Hepatocyte (in vitro differentiated cells): ENCODE measurements at regions not wholly inside any gene's neighbourhood (a gene's known extent, or its start where the extent isn't known, plus 50 kb on each side); places are given as distances from the start of the nearest gene placed in this dataset.

ENCODE experiments used
- DNase-seq: peaks from one replicate; pipeline ENCODE4 v3.0.0-alpha.2; 2016; ENCODE audit warnings: low spot score
- H2AFZ ChIP-seq: fragments of 200-600 bp; sonication (generic); 2 replicates; pipeline ENCODE4 v1.6.0; 2016; ENCODE audit warnings: antibody characterized with exemption, mild to moderate bottlenecking
- H3K27ac ChIP-seq: fragments of 200-600 bp; sonication (generic); 2 replicates; pipeline ENCODE4 v1.5.1; 2016; ENCODE audit warnings: mild to moderate bottlenecking
- H3K27me3 ChIP-seq: fragments of 200-600 bp; sonication (generic); 2 replicates; pipeline ENCODE4 v1.6.1; 2016
- H3K36me3 ChIP-seq: fragments of 200-600 bp; sonication (generic); replicated peaks from 2 replicates; pipeline ENCODE4 v1.5.1; 2016; ENCODE audit warnings: low read depth; ENCODE audit not compliant: insufficient read depth
- H3K4me1 ChIP-seq: fragments of 200-600 bp; sonication (generic); 2 replicates; pipeline ENCODE4 v1.5.1; 2016; ENCODE audit warnings: mild to moderate bottlenecking, moderate library complexity; ENCODE audit not compliant: insufficient read depth
- H3K4me2 ChIP-seq: fragments of 200-600 bp; sonication (generic); 2 replicates; pipeline ENCODE4 v1.6.0; 2016
- H3K4me3 ChIP-seq: fragments of 200-600 bp; sonication (generic); 2 replicates; pipeline ENCODE4 v1.5.1; 2016; ENCODE audit warnings: mild to moderate bottlenecking
- H3K79me2 ChIP-seq: fragments of 200-600 bp; sonication (generic); 2 replicates; pipeline ENCODE4 v1.6.0; 2017; ENCODE audit warnings: mild to moderate bottlenecking
- H3K9me2 ChIP-seq: fragments of 200-600 bp; sonication (generic); replicated peaks from 2 replicates; pipeline ENCODE4 v1.6.0; 2017; ENCODE audit warnings: mild to moderate bottlenecking; ENCODE audit not compliant: insufficient read depth
- H3K9me3 ChIP-seq: fragments of 200-600 bp; sonication (generic); 2 replicates; pipeline ENCODE4 v1.5.1; 2016; ENCODE audit warnings: low read depth, mild to moderate bottlenecking
- H4K20me1 ChIP-seq: fragments of 200-600 bp; sonication (generic); 2 replicates; pipeline ENCODE4 v1.6.0; 2016; ENCODE audit warnings: mild to moderate bottlenecking; ENCODE audit not compliant: insufficient read depth, poor library complexity, severe bottlenecking
- CTCF ChIP-seq: fragments of 200-600 bp; sonication (generic); IDR thresholded peaks from 2 replicates; pipeline ENCODE4 v1.5.1; 2016; ENCODE audit warnings: antibody characterized with exemption, mild to moderate bottlenecking; ENCODE audit not compliant: poor library complexity
- EZH2 ChIP-seq: fragments of 200-600 bp; sonication (generic); IDR thresholded peaks from 2 replicates; pipeline ENCODE4 v1.6.1; 2016; ENCODE audit warnings: antibody characterized with exemption, mild to moderate bottlenecking, borderline replicate concordance
- EZH2phosphoT487 ChIP-seq: fragments of 200-600 bp; sonication (generic); IDR thresholded peaks from one replicate; pipeline ENCODE4 v1.6.1; 2018; ENCODE audit warnings: antibody characterized with exemption, mild to moderate bottlenecking, low read depth, moderate library complexity; ENCODE audit not compliant: unreplicated experiment, severe bottlenecking
- WGBS: methylation state at CpG from one replicate; pipeline ENCODE4 v1.1.6; 2016; ENCODE audit warnings: low lambda C conversion rate; ENCODE audit errors: missing lambda C conversion rate; 5-methylcytosine and 5-hydroxymethylcytosine counted together

DNA sequence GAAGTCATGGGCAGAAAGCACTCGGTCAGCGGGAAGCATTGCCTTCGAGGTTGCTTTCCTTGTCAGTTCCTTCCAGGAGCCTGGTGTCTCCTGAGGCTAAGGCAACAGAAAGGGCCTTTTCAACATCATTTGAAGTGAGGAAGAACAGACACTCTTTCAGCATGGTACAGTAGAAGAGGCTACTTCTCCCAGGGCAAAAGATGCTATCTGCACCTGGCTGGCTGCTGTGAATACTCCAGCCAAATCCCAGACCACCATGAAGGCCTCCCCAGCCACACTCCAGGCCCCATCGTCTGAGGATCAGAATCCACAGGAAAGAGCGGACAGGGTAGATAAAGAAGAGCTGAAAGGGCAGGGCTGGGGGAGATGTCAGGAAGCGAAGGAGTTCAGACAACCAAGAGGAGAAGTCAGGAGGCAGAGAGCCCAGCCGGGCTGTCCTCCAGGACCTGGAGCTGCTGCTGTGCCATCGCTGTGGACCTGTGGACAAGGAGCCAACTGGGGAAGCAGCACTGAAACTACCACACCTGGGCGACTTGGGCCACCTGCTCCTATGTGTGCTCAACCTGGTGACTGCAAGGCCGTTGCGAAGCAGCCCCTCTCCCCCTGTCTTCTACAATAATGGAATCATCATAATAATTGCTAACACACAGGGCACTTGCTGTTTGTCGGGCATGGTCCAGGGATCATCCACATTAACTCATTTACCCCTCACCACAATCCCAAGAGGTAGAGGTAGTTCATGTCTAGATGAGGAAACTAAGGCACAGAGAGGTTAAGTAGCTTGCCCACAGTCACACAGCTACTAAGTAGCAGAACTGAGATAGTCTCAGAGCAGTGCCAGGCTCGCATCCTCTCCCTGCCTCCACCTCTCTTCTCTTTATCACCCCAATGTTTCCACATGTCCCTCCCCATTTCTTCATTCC lies 88.0 kb upstream of the ZBTB40 start:
- no peak overlapping the region for H3K4me2 ChIP-seq
- no peaks in the 10 kb centered on the region for H3K79me2 ChIP-seq
- H4K20me1 ChIP-seq: no peaks in the 10 kb centered on the region
- H3K27me3 ChIP-seq: peaks cover 10% of the 10 kb centered on the region
- no peak for TF ChIP-seq CTCF
- TF ChIP-seq EZH2: no peak
- no peak for TF ChIP-seq EZH2phosphoT487
- WGBS: 63% methylated on average over 13 of the region's 13 CpGs
- no peak for DNase-seq
- no peaks in the 10 kb centered on the region for H3K4me1 ChIP-seq
- no peaks in the 10 kb centered on the region for H3K9me3 ChIP-seq
- no peaks in the 10 kb centered on the region for H3K36me3 ChIP-seq
- H3K4me3 ChIP-seq: no peak overlapping the region
- no peaks in the 10 kb centered on the region for H3K9me2 ChIP-seq
- no peak overlapping the region for H3K27ac ChIP-seq
- H2AFZ ChIP-seq: no peak overlapping the region

DNA sequence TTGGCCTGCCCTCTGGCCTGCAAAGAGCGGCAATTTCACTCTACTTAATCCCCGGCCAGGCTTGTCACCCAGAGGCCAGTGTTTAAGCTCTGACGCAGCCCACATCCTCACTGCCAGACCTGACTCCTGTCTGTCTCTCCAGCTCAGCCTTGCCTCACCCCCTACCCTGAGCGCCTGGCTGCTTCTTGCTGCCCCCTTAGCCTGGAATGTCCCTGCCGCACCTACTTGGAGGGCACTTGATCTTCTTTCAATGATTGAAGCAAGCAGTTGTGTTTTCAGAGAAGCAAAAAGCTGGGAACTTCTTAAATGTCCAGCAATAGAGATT lies 87.4 kb upstream of the ZBTB40 start:
- no peaks in the 10 kb centered on the region for H3K36me3 ChIP-seq
- H3K4me1 ChIP-seq: no peaks in the 10 kb centered on the region
- no peak for DNase-seq
- H3K9me2 ChIP-seq: no peaks in the 10 kb centered on the region
- H3K27ac ChIP-seq: no peak overlapping the region
- no peak overlapping the region for H3K4me2 ChIP-seq
- 80% methylated on average over 5 of the region's 5 CpGs for WGBS
- no peaks in the 10 kb centered on the region for H4K20me1 ChIP-seq
- TF ChIP-seq CTCF: no peak
- no peak for TF ChIP-seq EZH2phosphoT487
- no peak for TF ChIP-seq EZH2
- H3K79me2 ChIP-seq: no peaks in the 10 kb centered on the region
- H3K4me3 ChIP-seq: no peak overlapping the region
- H3K9me3 ChIP-seq: no peaks in the 10 kb centered on the region
- no peak overlapping the region for H2AFZ ChIP-seq
- H3K27me3 ChIP-seq: peaks cover 10% of the 10 kb centered on the region

DNA sequence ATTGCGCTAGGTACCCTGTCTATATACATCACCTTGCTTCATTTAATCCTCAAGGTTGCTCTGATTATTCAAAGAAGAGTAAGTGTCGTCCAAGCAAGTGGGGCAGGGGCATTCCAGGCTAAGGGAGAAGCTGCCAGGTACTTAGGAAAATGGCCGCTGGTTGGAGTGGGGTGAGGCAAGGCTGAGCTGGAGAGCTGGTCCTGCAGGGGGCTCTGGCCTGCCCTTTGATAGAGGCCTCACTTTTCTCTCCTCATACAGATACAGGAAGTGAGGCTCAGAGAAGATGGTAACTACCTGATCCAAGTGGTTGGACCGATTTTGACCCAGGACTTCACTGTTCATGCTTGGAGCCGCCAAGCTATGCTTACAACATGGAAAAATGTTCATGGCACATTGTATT lies 86.9 kb upstream of the ZBTB40 start:
- Histone ChIP-seq H3K4me2 (no peak overlapping the region), H4K20me1 (no peaks in the 10 kb centered on the region), H3K9me3 (no peaks in the 10 kb centered on the region), H3K9me2 (no peaks in the 10 kb centered on the region), H3K4me1 (no peaks in the 10 kb centered on the region), H3K27ac (no peak overlapping the region), H3K27me3 (peaks cover 14% of the 10 kb centered on the region), H3K79me2 (no peaks in the 10 kb centered on the region), H3K4me3 (no peak overlapping the region), H2AFZ (no peak overlapping the region), H3K36me3 (no peaks in the 10 kb centered on the region)
- TF ChIP-seq EZH2phosphoT487 (no peak), CTCF (no peak)
- 89% methylated on average over 5 of the region's 5 CpGs for WGBS
- no peak for DNase-seq
